Activated CD8-positive, alpha-beta memory T cell treated with anti-CD3 and anti-CD28 coated beads for 48 hours (primary cell): ENCODE measurements at regions not wholly inside any gene's neighbourhood (a gene's known extent, or its start where the extent isn't known, plus 50 kb on each side); places are given as distances from the start of the nearest gene placed in this dataset.

Experiments
- DNase-seq, 3 experiments: peaks; one replicate each; pipeline ENCODE4 v3.0.0-alpha.2; 2020; ENCODE audit warnings: low read depth in 2 of 3, low spot score in 2 of 3

GRCh38 chr4:81639248-81639647 is 167.5 kb upstream of the RASGEF1B start:
- no peak for DNase-seq

- DNase-seq: no peak
Observed at GRCh38 chr4:81638698-81639097, 167.0 kb upstream of the RASGEF1B start.

GRCh38 chr4:81635739-81636138 is 164.0 kb upstream of the RASGEF1B start:
- DNase-seq: no peak

GRCh38 chr4:81634766-81635549 is 163.3 kb upstream of the RASGEF1B start:
- no peak for DNase-seq

- DNase-seq: no peak
Observed at GRCh38 chr4:81634165-81634564, 162.5 kb upstream of the RASGEF1B start.

GRCh38 chr4:81632581-81633299 is 161.0 kb upstream of the RASGEF1B start:
- DNase-seq: no peak

GRCh38 chr4:81631958-81632441 is 160.3 kb upstream of the RASGEF1B start:
- no peak for DNase-seq

GRCh38 chr4:81629366-81629765 is 157.7 kb upstream of the RASGEF1B start:
- DNase-seq: no peak

GRCh38 chr4:81628489-81628888 is 156.8 kb upstream of the RASGEF1B start:
- DNase-seq: no peak

GRCh38 chr4:81627590-81627989 is 155.9 kb upstream of the RASGEF1B start:
- no peak for DNase-seq

- no peak for DNase-seq
Observed at GRCh38 chr4:81626851-81627250, 155.1 kb upstream of the RASGEF1B start.

GRCh38 chr4:81625422-81626417 is 154.0 kb upstream of the RASGEF1B start:
- DNase-seq: no peak

GRCh38 chr4:81623434-81623833 is 151.7 kb upstream of the RASGEF1B start:
- DNase-seq: no peak

- no peak for DNase-seq
Observed at GRCh38 chr4:81622474-81623184, 150.9 kb upstream of the RASGEF1B start.

- no peak for DNase-seq
Observed at GRCh38 chr4:81622028-81622427, 150.3 kb upstream of the RASGEF1B start.

GRCh38 chr4:81621490-81621889 is 149.8 kb upstream of the RASGEF1B start:
- no peak for DNase-seq

GRCh38 chr4:81620442-81620841 is 148.7 kb upstream of the RASGEF1B start:
- no peak for DNase-seq

GRCh38 chr4:81617545-81617944 is 145.8 kb upstream of the RASGEF1B start:
- DNase-seq: no peak

GRCh38 chr4:81611221-81611620 is 139.5 kb upstream of the RASGEF1B start:
- no peak for DNase-seq

GRCh38 chr4:81609844-81610243 is 138.1 kb upstream of the RASGEF1B start:
- no peak for DNase-seq

- no peak for DNase-seq
Observed at GRCh38 chr4:81607950-81608349, 136.2 kb upstream of the RASGEF1B start.
